Tibial nerve (tissue), 4 donors: ENCODE measurements at regions not wholly inside any gene's neighbourhood (a gene's known extent, or its start where the extent isn't known, plus 50 kb on each side); places are given as distances from the start of the nearest gene placed in this dataset.

Source experiments
- CTCF ChIP-seq, 5 experiments: fragments of 200-600 bp in 3 of 5; fragments of 450-650 bp in 2 of 5; sonication (generic) in 3 of 5; IDR thresholded peaks; one replicate each; pipeline ENCODE4 v1.5.1; 2016 to 2019; ENCODE audit warnings: antibody characterized with exemption in 5 of 5, mild to moderate bottlenecking in 3 of 5, moderate library complexity in 2 of 5
- EP300 ChIP-seq, 2 donors: sonication (generic); formaldehyde crosslinking; IDR thresholded peaks; one replicate each; pipeline ENCODE4 v1.6.1; 2017; ENCODE audit warnings: antibody characterized with exemption in 2 of 2, mild to moderate bottlenecking in 1 of 2
- POLR2A ChIP-seq, 2 donors: fragments of 450-650 bp; IDR thresholded peaks; one replicate each; pipeline ENCODE4 v1.6.1; 2017; ENCODE audit warnings: antibody characterized with exemption in 2 of 2, mild to moderate bottlenecking in 2 of 2, moderate library complexity in 2 of 2

- TF ChIP-seq CTCF (IDR thresholded peaks at IDR 0.05) (no peak), POLR2A (IDR thresholded peaks at IDR 0.05) (no peak), EP300 (IDR thresholded peaks at IDR 0.05) (no peak)
These were observed 440.9 kb upstream of the SEL1L start for GRCh38 chr14:81974543-81974942.
